Bone marrow (tissue), 2 donors: ENCODE measurements at regions not wholly inside any gene's neighbourhood (a gene's known extent, or its start where the extent isn't known, plus 50 kb on each side); places are given as distances from the start of the nearest gene placed in this dataset.

Experiments used
- DNase-seq, 2 donors: peaks; one replicate each; lab custom pipeline; 2025; lab: John Stamatoyannopoulos, UW

GRCh38 chr2:120992791-120993555 is 257.3 kb downstream of the GLI2 start:
- no peak for DNase-seq

GRCh38 chr2:120993661-120994060 is 258.0 kb downstream of the GLI2 start:
- DNase-seq: no peak

GRCh38 chr2:120994301-120994995 is 258.8 kb downstream of the GLI2 start:
- no peak for DNase-seq

- DNase-seq: no peak
Observed at GRCh38 chr2:120995152-120995551, 259.5 kb downstream of the GLI2 start.

GRCh38 chr2:120995656-120996190 is 260.1 kb downstream of the GLI2 start:
- DNase-seq: no peak

GRCh38 chr2:120999377-121000097 is 263.9 kb downstream of the GLI2 start:
- DNase-seq: no peak

- no peak for DNase-seq
Observed at GRCh38 chr2:121000804-121001203, 265.1 kb downstream of the GLI2 start.

- no peak for DNase-seq
Observed at GRCh38 chr2:121001641-121002040, 266.0 kb downstream of the GLI2 start.

GRCh38 chr2:121002597-121002996 is 266.9 kb downstream of the GLI2 start:
- DNase-seq: no peak

- no peak for DNase-seq
Observed at GRCh38 chr2:121003391-121003790, 267.7 kb downstream of the GLI2 start.

GRCh38 chr2:121004359-121004758 is 268.7 kb downstream of the GLI2 start:
- no peak for DNase-seq

- DNase-seq: no peak
Observed at GRCh38 chr2:121004950-121005349, 269.3 kb downstream of the GLI2 start.

- no peak for DNase-seq
Observed at GRCh38 chr2:121005453-121005852, 269.8 kb downstream of the GLI2 start.

GRCh38 chr2:121006743-121007489 is 271.2 kb downstream of the GLI2 start:
- no peak for DNase-seq

GRCh38 chr2:121007490-121007853 is 271.8 kb downstream of the GLI2 start:
- no peak for DNase-seq

GRCh38 chr2:121008975-121009374 is 273.3 kb downstream of the GLI2 start:
- no peak for DNase-seq

GRCh38 chr2:121010998-121011397 is 274.0 kb downstream of the TFCP2L1 start:
- DNase-seq: no peak

- DNase-seq: no peak
Observed at GRCh38 chr2:121014876-121015275, 270.1 kb downstream of the TFCP2L1 start.

- no peak for DNase-seq
Observed at GRCh38 chr2:121015971-121016485, 269.0 kb downstream of the TFCP2L1 start.

GRCh38 chr2:121017396-121017795 is 267.6 kb downstream of the TFCP2L1 start:
- DNase-seq: no peak

GRCh38 chr2:121018136-121019061 is 266.6 kb downstream of the TFCP2L1 start:
- no peak for DNase-seq
